ENCODE measurements at regions not wholly inside any gene's neighbourhood (a gene's known extent, or its start where the extent isn't known, plus 50 kb on each side); places are given as distances from the start of the nearest gene placed in this dataset.

- Histone ChIP-seq H3K36me3 (no peaks in the 10 kb centered on the region), H3K27ac (replicated peaks in 1 of 4) (no peak overlapping the region), H3K9me3 (peaks cover 0 to 11% (median 5%) of the 10 kb centered on the region in 4 donors), H3K27me3 (no peaks in the 10 kb centered on the region), H3K4me1 (no peaks in the 10 kb centered on the region), H3K4me3 (no peak overlapping the region)
- intact Hi-C loops (cut with DNase I) = no loop called here
- TF ChIP-seq CTCF (IDR thresholded peaks at IDR 0.05) (no peak), EP300 (IDR thresholded peaks at IDR 0.05) (no peak), POLR2A (IDR thresholded peaks at IDR 0.05; ENCODE audit: low read depth) (no peak), POLR2AphosphoS5 (IDR thresholded peaks at IDR 0.05) (no peak)
- WGBS = 94% methylated on average over 2 of the region's 2 CpGs
- no peak for DNase-seq (ENCODE audit: extremely low spot score)
Measured at GRCh38 chr3:174749143-174749542, 110.0 kb upstream of the NAALADL2 start.

DNA sequence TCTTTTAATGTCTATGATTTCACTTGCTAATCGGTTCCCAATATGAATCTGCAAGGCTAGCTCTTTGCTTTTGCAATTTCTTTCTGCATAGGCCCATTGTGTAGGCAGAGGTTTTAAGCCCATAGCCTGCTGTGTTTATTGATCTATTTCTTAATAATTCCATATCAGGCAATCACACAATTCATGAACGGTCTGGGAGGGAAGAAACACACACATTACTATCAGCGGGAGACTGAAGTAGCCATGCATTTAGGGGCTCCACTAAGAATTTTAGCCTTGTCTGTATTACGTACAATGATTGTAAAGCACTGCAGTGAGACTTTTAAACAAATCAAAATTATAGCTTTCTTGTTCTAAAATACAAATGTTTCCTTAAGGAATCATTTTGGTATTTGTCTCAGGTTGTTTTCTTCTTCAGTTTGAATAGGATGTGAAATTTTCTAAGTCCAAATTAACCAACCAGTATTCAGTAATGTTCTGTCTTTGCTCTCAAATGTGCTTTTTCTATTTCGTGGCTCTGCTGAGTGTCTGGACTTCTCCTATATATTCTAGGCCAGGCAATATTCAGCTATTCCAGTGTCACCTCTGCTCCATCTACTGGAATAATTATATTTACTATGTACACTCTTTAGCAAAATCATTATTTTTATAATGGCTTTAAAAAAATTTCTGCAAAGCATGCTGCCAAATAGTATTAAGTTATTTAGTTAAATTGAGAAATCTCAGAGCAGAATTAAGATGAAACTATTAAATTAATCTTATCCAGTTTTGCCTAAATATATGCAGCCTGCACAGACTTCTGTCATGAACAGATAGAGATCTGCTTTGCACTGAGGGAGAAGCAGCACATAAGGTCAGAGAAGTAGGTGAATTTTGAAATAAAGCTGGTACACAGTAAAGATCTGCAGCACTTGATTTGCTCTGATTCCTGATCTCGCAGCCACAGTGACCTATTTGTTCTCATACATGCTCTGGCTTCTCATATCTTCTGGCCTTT lies 103.0 kb upstream of the NAALADL2 start:
- TF ChIP-seq POLR2AphosphoS5 (IDR thresholded peaks at IDR 0.05) = no peak
- Histone ChIP-seq H3K27ac (replicated peaks in 1 of 4) (no peak overlapping the region), H3K36me3 (no peaks in the 10 kb centered on the region), H3K4me3 (no peak overlapping the region), H3K9me3 (peaks cover 0 to 11% (median 2%) of the 10 kb centered on the region in 4 donors), H3K4me1 (no peaks in the 10 kb centered on the region), H3K27me3 (no peaks in the 10 kb centered on the region)
- 83% methylated on average over 6 of the region's 6 CpGs for WGBS
- intact Hi-C loops (cut with DNase I) = no loop called here
- no peak for DNase-seq (ENCODE audit: extremely low spot score)

GRCh38 chr3:174758943-174759342 lies 100.2 kb upstream of the NAALADL2 start:
- TF ChIP-seq CTCF (IDR thresholded peaks at IDR 0.05) = no peak
- TF ChIP-seq EP300 (IDR thresholded peaks at IDR 0.05) = no peak
- no peak for TF ChIP-seq POLR2A (IDR thresholded peaks at IDR 0.05; ENCODE audit: low read depth)
- TF ChIP-seq POLR2AphosphoS5 (IDR thresholded peaks at IDR 0.05) = no peak
- H3K27ac ChIP-seq (replicated peaks in 1 of 4) = no peak overlapping the region
- DNase-seq (ENCODE audit: extremely low spot score) = no peak
- intact Hi-C loops (cut with DNase I) = no loop called here
- no peaks in the 10 kb centered on the region for H3K4me1 ChIP-seq
- no peaks in the 10 kb centered on the region for H3K27me3 ChIP-seq
- no peak overlapping the region for H3K4me3 ChIP-seq
- no peaks in the 10 kb centered on the region for H3K36me3 ChIP-seq
- no peaks in the 10 kb centered on the region for H3K9me3 ChIP-seq

DNA sequence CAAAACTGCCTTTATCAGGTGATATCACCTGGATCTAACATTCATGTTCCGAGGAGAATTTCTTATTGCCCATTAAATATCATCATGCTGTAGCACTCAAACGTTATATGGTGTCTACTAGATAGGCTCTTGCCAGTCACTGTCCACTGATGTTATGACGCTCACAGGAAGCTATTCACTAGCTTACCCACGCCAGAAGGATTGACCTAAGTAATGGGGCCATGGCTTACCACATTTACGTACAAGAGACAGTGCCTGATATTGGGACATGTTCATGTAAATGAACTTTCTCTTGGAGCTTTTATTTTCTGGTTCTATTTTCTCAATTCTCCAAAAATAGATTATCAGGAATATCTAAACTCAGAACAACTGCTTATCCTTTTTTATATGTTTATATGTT lies 91.7 kb upstream of the NAALADL2 start:
- Histone ChIP-seq H3K27ac (replicated peaks in 1 of 4) (no peak overlapping the region), H3K4me1 (peaks cover 0 to 5% (median 0%) of the 10 kb centered on the region in 4 donors), H3K27me3 (no peaks in the 10 kb centered on the region), H3K36me3 (no peaks in the 10 kb centered on the region), H3K4me3 (no peak overlapping the region), H3K9me3 (no peaks in the 10 kb centered on the region)
- intact Hi-C loops (cut with DNase I) = no loop called here
- TF ChIP-seq CTCF (IDR thresholded peaks at IDR 0.05) (no peak), EP300 (IDR thresholded peaks at IDR 0.05) (no peak), POLR2AphosphoS5 (IDR thresholded peaks at IDR 0.05) (no peak), POLR2A (IDR thresholded peaks at IDR 0.05; ENCODE audit: low read depth) (no peak)
- 83% methylated on average over 5 of the region's 5 CpGs for WGBS
- DNase-seq (ENCODE audit: extremely low spot score) = no peak

DNA sequence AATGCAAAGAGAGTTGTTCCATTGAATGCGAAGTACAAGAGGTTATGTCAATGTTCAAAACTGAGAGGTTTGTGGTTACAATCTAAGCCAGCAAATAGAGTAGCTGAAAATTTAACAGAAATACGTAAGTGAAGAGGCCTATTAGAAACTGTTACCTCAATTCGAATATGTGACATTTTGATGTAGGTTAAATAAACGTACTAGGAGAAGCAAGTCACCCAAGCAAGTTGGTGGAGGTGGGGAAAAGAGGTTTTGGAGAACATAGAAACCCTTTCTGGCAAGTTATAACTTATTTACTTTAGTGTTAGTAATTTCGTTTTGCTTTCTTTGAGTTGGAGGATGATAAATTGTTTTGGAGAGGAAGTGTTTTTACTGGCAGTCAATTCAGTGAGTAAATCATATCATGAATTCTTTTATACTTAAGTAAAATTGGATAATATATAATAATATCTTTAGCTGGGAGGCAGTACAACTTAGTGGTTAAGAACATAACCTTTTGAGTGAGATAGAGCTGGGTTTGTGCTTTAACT lies 91.2 kb upstream of the NAALADL2 start:
- TF ChIP-seq CTCF (IDR thresholded peaks at IDR 0.05) = no peak
- no peak for TF ChIP-seq EP300 (IDR thresholded peaks at IDR 0.05)
- no peak for TF ChIP-seq POLR2AphosphoS5 (IDR thresholded peaks at IDR 0.05)
- no peak for TF ChIP-seq POLR2A (IDR thresholded peaks at IDR 0.05; ENCODE audit: low read depth)
- no peaks in the 10 kb centered on the region for H3K9me3 ChIP-seq
- H3K4me1 ChIP-seq = peaks cover 0 to 5% (median 0%) of the 10 kb centered on the region in 4 donors
- no peaks in the 10 kb centered on the region for H3K27me3 ChIP-seq
- H3K4me3 ChIP-seq = no peak overlapping the region
- H3K36me3 ChIP-seq = no peaks in the 10 kb centered on the region
- 43% methylated on average over 5 of the region's 5 CpGs for WGBS
- DNase-seq (ENCODE audit: extremely low spot score) = no peak
- H3K27ac ChIP-seq (replicated peaks in 1 of 4) = no peak overlapping the region
- intact Hi-C loops (cut with DNase I) = no loop called here
